ENCODE measurements at regions not wholly inside any gene's neighbourhood (a gene's known extent, or its start where the extent isn't known, plus 50 kb on each side); places are given as distances from the start of the nearest gene placed in this dataset.

GRCh38 chr4:158007566-158007965, 165.3 kb downstream of the GASK1B start:
- Histone ChIP-seq H3K4me1 (ENCODE audit: control insufficient read depth, insufficient read depth, low read length) (peaks cover 28% of the 10 kb centered on the region), H3K4me3 (ENCODE audit: low read length) (no peak overlapping the region), H3K9ac (ENCODE audit: low read length) (no peak overlapping the region), H3K27me3 (replicated peaks; ENCODE audit: control insufficient read depth, insufficient read depth, low read length) (no peaks in the 10 kb centered on the region), H3K36me3 (ENCODE audit: control insufficient read depth, insufficient read depth, low read length, severe bottlenecking) (no peaks in the 10 kb centered on the region), H3K9me3 (ENCODE audit: control insufficient read depth, low read length) (no peaks in the 10 kb centered on the region)
- no peak for DNase-seq (ENCODE audit: low read depth)

DNA sequence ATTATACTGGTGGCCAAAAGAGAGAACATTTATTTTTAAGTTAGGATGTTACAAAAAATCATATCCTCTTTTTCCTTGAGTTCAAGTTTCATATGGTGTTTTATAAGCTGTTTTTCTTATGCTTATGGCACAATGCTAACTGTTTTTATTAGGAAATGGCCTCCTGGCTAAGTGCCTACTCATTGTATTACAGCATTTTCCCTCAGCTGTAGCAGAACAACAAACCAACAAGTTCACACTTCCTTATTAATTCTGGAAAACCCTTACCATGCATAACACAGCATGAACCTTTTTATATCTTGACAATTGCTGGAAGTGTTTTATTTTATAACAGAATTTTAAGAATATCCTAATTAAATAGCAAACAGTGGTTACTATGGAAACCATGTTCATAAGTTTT, 165.8 kb downstream of the GASK1B start:
- peak; percentile 54 for DNase-seq (ENCODE audit: low read depth)
- H3K36me3 ChIP-seq (ENCODE audit: control insufficient read depth, insufficient read depth, low read length, severe bottlenecking): no peaks in the 10 kb centered on the region
- H3K9ac ChIP-seq (ENCODE audit: low read length): no peak overlapping the region
- H3K4me3 ChIP-seq (ENCODE audit: low read length): no peak overlapping the region
- H3K9me3 ChIP-seq (ENCODE audit: control insufficient read depth, low read length): no peaks in the 10 kb centered on the region
- H3K4me1 ChIP-seq (ENCODE audit: control insufficient read depth, insufficient read depth, low read length): peaks cover 28% of the 10 kb centered on the region
- H3K27me3 ChIP-seq (replicated peaks; ENCODE audit: control insufficient read depth, insufficient read depth, low read length): no peaks in the 10 kb centered on the region

GRCh38 chr4:158005021-158005420, 167.8 kb downstream of the GASK1B start:
- Histone ChIP-seq H3K4me3 (ENCODE audit: low read length) (no peak overlapping the region), H3K27me3 (replicated peaks; ENCODE audit: control insufficient read depth, insufficient read depth, low read length) (no peaks in the 10 kb centered on the region), H3K9ac (ENCODE audit: low read length) (no peak overlapping the region), H3K4me1 (ENCODE audit: control insufficient read depth, insufficient read depth, low read length) (peaks cover 28% of the 10 kb centered on the region), H3K36me3 (ENCODE audit: control insufficient read depth, insufficient read depth, low read length, severe bottlenecking) (no peaks in the 10 kb centered on the region), H3K9me3 (ENCODE audit: control insufficient read depth, low read length) (no peaks in the 10 kb centered on the region)
- no peak for DNase-seq (ENCODE audit: low read depth)

DNA sequence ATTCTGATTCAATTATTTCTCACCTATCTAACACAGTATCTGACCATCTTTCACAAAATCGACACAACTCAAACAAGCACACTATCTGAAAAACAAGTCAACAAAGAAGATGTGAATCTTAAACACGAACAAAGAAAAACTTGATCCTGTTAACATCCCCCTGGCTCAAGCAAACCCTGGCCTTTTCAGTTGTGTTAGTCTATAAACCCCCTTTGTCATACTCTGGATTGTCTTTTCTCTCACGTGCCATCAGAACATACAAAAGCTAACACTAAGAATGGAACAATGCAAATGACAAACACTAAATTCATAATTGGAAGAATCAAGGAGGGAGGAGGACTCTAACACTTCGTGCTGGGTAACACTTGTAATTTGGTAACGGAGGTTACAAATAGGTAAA, 168.7 kb downstream of the GASK1B start:
- no peaks in the 10 kb centered on the region for H3K27me3 ChIP-seq (replicated peaks; ENCODE audit: control insufficient read depth, insufficient read depth, low read length)
- no peaks in the 10 kb centered on the region for H3K9me3 ChIP-seq (ENCODE audit: control insufficient read depth, low read length)
- H3K9ac ChIP-seq (ENCODE audit: low read length): no peak overlapping the region
- peaks cover 28% of the 10 kb centered on the region for H3K4me1 ChIP-seq (ENCODE audit: control insufficient read depth, insufficient read depth, low read length)
- no peak for DNase-seq (ENCODE audit: low read depth)
- H3K4me3 ChIP-seq (ENCODE audit: low read length): no peak overlapping the region
- no peaks in the 10 kb centered on the region for H3K36me3 ChIP-seq (ENCODE audit: control insufficient read depth, insufficient read depth, low read length, severe bottlenecking)

- no peak for DNase-seq (ENCODE audit: low read depth)
- H3K9ac ChIP-seq (ENCODE audit: low read length): no peak overlapping the region
- no peaks in the 10 kb centered on the region for H3K9me3 ChIP-seq (ENCODE audit: control insufficient read depth, low read length)
- no peaks in the 10 kb centered on the region for H3K36me3 ChIP-seq (ENCODE audit: control insufficient read depth, insufficient read depth, low read length, severe bottlenecking)
- no peak overlapping the region for H3K4me3 ChIP-seq (ENCODE audit: low read length)
- peaks cover 20% of the 10 kb centered on the region for H3K4me1 ChIP-seq (ENCODE audit: control insufficient read depth, insufficient read depth, low read length)
- no peaks in the 10 kb centered on the region for H3K27me3 ChIP-seq (replicated peaks; ENCODE audit: control insufficient read depth, insufficient read depth, low read length)
Measured at GRCh38 chr4:158003212-158003611, 169.6 kb downstream of the GASK1B start.

GRCh38 chr4:158002173-158002572, 170.7 kb downstream of the GASK1B start:
- DNase-seq (ENCODE audit: low read depth): no peak
- no peaks in the 10 kb centered on the region for H3K9me3 ChIP-seq (ENCODE audit: control insufficient read depth, low read length)
- H3K9ac ChIP-seq (ENCODE audit: low read length): no peak overlapping the region
- H3K4me1 ChIP-seq (ENCODE audit: control insufficient read depth, insufficient read depth, low read length): peaks cover 12% of the 10 kb centered on the region
- H3K27me3 ChIP-seq (replicated peaks; ENCODE audit: control insufficient read depth, insufficient read depth, low read length): no peaks in the 10 kb centered on the region
- H3K36me3 ChIP-seq (ENCODE audit: control insufficient read depth, insufficient read depth, low read length, severe bottlenecking): no peaks in the 10 kb centered on the region
- no peak overlapping the region for H3K4me3 ChIP-seq (ENCODE audit: low read length)

DNA sequence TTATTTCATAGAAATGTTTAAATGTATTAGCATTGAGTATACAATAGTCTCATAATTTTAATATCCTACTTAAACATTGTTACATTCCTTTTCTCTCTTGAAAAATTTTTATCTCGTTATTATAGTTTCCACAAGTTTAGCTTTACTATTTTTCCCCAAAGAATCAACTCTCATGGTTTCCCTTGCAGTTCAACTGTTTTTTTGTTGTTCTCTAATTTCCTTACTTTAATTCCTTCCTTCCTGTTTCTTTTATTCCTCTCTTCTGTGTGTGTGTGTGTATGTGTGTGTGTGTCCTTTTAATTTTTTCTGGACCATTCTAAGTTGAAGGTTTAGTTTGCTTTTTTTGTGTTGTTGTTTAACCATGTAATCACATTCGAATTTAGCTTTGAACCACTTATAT, 171.1 kb downstream of the GASK1B start:
- Histone ChIP-seq H3K4me3 (ENCODE audit: low read length) (no peak overlapping the region), H3K36me3 (ENCODE audit: control insufficient read depth, insufficient read depth, low read length, severe bottlenecking) (no peaks in the 10 kb centered on the region), H3K4me1 (ENCODE audit: control insufficient read depth, insufficient read depth, low read length) (peaks cover 8% of the 10 kb centered on the region), H3K27me3 (replicated peaks; ENCODE audit: control insufficient read depth, insufficient read depth, low read length) (no peaks in the 10 kb centered on the region), H3K9me3 (ENCODE audit: control insufficient read depth, low read length) (no peaks in the 10 kb centered on the region), H3K9ac (ENCODE audit: low read length) (no peak overlapping the region)
- no peak for DNase-seq (ENCODE audit: low read depth)

- Histone ChIP-seq H3K4me3 (ENCODE audit: low read length) (no peak overlapping the region), H3K9me3 (ENCODE audit: control insufficient read depth, low read length) (no peaks in the 10 kb centered on the region), H3K9ac (ENCODE audit: low read length) (no peak overlapping the region), H3K4me1 (ENCODE audit: control insufficient read depth, insufficient read depth, low read length) (peaks cover 5% of the 10 kb centered on the region), H3K36me3 (ENCODE audit: control insufficient read depth, insufficient read depth, low read length, severe bottlenecking) (no peaks in the 10 kb centered on the region), H3K27me3 (replicated peaks; ENCODE audit: control insufficient read depth, insufficient read depth, low read length) (no peaks in the 10 kb centered on the region)
- no peak for DNase-seq (ENCODE audit: low read depth)
Measured at GRCh38 chr4:157999723-158000122, 173.1 kb downstream of the GASK1B start.

- H3K27me3 ChIP-seq (replicated peaks; ENCODE audit: control insufficient read depth, insufficient read depth, low read length): no peaks in the 10 kb centered on the region
- H3K4me1 ChIP-seq (ENCODE audit: control insufficient read depth, insufficient read depth, low read length): peaks cover 7% of the 10 kb centered on the region
- H3K9ac ChIP-seq (ENCODE audit: low read length): no peak overlapping the region
- no peaks in the 10 kb centered on the region for H3K36me3 ChIP-seq (ENCODE audit: control insufficient read depth, insufficient read depth, low read length, severe bottlenecking)
- no peak for DNase-seq (ENCODE audit: low read depth)
- H3K4me3 ChIP-seq (ENCODE audit: low read length): no peak overlapping the region
- H3K9me3 ChIP-seq (ENCODE audit: control insufficient read depth, low read length): no peaks in the 10 kb centered on the region
Measured at GRCh38 chr4:157997296-157997695, 175.5 kb downstream of the GASK1B start.

DNA sequence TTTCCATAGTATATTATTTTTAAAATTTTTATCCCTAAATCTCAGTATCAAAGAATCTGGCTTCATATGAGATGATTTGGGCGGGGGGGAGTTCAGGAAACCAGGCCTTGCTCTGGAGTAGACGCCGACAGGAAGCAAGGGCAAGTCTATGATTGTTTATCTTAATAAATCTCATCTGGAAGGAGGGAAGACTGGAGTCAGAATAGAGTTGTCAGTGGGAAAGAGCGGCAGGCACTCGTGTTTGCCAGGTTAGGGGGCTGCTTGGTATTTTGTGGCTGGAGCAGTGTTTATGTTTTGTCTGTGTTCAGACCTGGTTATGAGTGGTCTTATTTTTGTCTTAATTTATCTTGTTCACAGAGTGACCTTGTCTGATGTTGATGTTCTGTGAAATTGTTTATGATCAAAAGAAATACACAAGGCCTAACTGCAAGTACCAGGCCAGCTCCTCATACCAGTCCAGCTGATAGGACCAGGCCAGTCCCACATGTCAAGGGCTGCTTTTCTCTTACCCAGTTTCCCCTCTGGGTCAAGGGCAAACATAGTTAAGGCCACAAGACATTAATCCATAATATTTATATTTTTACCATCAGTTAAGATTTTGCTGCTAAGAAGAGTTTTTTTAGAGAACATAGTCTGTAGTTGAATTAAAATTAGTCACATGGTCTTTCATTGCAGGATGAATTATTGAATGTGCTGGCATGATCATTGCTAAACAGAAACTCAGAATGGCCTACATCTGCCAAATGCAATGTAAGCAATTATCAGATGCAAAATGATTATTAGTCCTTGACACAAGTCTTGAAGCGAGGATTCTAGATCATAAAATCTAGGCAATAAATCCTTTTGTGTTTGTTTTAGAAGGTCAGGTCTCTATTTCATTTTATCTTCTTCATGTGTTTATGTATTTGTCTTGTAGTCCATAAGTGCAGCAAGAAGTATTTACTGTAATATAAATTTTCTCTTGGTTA, 176.5 kb downstream of the GASK1B start:
- DNase-seq (ENCODE audit: low read depth): no peak
- Histone ChIP-seq H3K9me3 (ENCODE audit: control insufficient read depth, low read length) (no peaks in the 10 kb centered on the region), H3K4me1 (ENCODE audit: control insufficient read depth, insufficient read depth, low read length) (peaks cover 7% of the 10 kb centered on the region), H3K27me3 (replicated peaks; ENCODE audit: control insufficient read depth, insufficient read depth, low read length) (no peaks in the 10 kb centered on the region), H3K9ac (ENCODE audit: low read length) (no peak overlapping the region), H3K4me3 (ENCODE audit: low read length) (no peak overlapping the region), H3K36me3 (ENCODE audit: control insufficient read depth, insufficient read depth, low read length, severe bottlenecking) (no peaks in the 10 kb centered on the region)

- Histone ChIP-seq H3K27me3 (replicated peaks; ENCODE audit: control insufficient read depth, insufficient read depth, low read length) (no peaks in the 10 kb centered on the region), H3K4me1 (ENCODE audit: control insufficient read depth, insufficient read depth, low read length) (peaks cover 7% of the 10 kb centered on the region), H3K36me3 (ENCODE audit: control insufficient read depth, insufficient read depth, low read length, severe bottlenecking) (no peaks in the 10 kb centered on the region), H3K4me3 (ENCODE audit: low read length) (no peak overlapping the region), H3K9ac (ENCODE audit: low read length) (no peak overlapping the region), H3K9me3 (ENCODE audit: control insufficient read depth, low read length) (no peaks in the 10 kb centered on the region)
- no peak for DNase-seq (ENCODE audit: low read depth)
Measured at GRCh38 chr4:157994863-157995262, 178.0 kb downstream of the GASK1B start.
